GM21723 (cell line): ENCODE measurements at regions not wholly inside any gene's neighbourhood (a gene's known extent, or its start where the extent isn't known, plus 50 kb on each side); places are given as distances from the start of the nearest gene placed in this dataset.

ENCODE experiments used
- ATAC-seq: cut with Tn5 transposase; IDR thresholded peaks from one replicate; pipeline ENCODE4 v1.9.1; 2021; ENCODE audit warnings: mild to moderate bottlenecking, moderate library complexity; ENCODE audit not compliant: unreplicated experiment

DNA sequence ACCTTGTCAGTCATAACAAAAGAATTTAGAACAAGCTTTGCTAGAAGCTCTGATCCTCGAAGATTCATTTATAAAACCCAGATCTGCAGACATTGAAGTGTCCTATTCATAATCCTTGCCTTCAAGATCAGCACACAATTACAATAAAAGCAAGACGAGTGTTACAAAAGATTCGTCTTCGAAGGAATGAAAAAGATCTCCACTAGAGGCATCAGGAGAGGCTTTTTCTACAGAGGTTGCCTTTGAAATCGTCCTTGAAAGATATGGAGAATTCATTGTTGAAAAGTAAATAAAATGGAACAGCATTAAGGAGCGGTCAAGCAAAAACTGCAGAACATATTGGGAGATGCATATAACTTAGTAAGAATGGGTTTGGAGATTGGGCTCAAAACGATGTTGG, 146.4 kb downstream of the BMP4 start:
- no peak for ATAC-seq

DNA sequence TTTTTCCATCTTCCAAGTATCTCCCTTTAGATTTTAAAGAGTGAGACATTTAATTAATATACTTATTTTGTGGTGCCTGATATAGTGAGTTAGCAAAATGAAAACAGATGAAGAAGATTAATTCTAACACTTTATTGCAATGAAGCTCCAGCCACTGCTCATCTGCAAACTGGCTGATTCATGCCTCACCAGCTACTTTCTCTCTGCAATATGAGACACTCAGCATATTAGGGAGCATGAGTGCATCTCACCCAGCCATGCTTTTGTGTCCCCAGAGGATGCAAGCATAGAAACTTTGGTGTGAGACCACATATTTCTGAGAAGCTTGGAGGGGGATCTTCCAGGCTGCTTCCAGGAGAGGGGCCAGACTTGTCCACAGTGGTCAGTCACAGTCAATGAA, 148.6 kb downstream of the BMP4 start:
- no peak for ATAC-seq

DNA sequence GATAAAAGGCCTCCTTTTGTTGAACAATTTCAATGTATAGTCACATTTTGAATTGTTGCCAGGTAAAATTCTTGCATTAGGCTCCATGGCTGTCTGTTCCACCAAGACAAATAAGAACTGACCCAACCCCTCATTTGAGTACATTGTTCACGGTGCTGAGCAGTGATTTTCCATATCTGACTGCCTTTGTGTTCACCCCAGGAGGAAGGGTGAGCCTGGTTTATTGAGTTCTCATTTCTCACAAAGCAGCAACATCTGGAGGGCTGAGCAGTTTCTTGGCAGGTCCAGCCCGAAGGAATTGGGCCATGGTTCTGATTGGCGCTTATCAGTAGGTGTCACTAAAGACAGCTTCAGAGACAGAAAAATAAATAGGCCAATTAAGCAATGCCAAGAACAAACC, 149.1 kb downstream of the BMP4 start:
- ATAC-seq: no peak

DNA sequence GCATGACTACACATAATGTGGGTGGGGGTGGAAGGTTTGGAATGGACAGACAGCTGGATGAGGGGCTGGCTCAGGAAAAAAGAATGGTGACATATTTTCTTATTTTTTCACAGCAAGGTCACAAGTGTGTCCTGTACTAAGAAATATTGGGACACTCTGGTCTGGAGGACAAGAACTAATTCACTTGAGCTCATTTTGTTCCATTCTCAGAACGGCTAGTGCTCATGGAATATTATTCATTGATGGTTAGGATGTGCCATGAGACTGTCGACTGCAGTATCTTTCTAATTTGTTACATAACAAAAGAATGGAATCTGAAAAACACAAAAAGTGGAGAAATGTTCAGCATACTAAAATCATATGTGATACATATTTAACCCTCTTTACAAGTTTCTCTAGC, 149.5 kb downstream of the BMP4 start:
- no peak for ATAC-seq

DNA sequence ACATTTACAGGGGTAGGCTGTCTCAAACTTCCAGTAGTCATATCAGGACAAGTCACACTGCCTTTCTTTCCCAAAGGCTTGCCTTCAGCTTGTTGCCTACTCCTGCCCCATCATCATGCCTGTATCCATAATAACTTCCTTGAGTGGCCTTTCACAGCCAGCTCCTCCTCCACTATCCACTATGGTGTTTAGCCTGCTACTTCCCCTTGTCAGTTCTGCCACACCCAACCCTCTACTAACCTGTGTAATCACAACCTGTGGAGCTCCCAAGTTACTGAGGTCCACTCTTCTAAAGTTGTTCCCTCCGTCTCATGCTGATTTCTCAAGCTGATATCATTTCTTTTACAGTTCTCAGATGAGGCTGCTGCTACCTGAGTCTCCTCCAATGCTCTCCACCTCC, 159.9 kb downstream of the BMP4 start:
- ATAC-seq: no peak

DNA sequence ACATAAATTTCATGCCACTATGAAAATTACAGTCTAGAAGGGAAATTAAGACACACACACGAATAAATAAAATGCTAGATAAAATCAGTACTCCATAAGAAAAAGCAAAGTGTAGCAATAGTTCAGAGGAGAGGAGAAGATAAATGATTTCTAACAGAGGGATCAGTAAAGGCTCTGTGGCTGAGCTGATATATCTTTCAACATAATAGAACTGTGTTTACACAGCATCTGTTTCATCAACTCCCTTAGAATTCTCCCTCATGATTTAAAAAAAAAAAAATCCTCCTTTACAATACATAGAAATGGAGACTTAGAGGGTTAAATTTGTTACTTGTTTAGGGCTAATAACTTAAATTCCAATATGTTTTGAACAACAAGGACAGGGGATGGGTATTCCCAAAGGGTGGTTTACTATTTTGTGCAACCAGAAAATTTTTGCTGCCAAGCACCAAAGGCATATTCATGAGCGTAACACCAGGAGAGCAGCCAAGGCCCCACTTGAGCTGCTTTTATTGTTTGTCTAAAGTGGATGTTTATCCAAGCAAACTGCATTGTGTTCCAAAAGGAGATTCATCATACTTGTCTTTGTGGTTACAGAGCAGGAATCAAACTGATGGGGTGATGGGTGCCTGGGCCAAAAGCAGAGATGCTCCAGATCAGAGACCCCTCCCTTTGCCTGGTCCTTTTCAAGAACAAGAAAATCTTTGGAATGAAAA, 162.7 kb downstream of the BMP4 start:
- ATAC-seq: no peak

DNA sequence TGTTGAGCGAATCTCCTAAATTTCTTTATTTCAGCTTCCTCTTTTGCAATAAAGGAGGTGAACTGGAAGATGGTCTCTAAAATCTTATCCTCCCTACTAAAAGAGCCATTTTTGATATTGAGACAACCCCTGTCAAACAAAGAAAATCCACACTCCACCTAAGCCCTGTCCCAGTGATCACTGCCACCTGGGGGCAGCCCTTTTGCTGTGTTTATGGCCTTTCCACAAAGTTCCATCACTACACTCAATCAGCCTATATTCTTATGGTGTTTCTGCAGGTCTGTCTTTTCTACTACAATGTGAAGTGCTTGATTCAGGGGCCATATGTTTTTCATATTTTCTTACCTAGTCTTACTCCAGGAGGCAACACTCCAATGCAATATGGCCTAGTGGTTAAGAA, 163.7 kb downstream of the BMP4 start:
- ATAC-seq: no peak

DNA sequence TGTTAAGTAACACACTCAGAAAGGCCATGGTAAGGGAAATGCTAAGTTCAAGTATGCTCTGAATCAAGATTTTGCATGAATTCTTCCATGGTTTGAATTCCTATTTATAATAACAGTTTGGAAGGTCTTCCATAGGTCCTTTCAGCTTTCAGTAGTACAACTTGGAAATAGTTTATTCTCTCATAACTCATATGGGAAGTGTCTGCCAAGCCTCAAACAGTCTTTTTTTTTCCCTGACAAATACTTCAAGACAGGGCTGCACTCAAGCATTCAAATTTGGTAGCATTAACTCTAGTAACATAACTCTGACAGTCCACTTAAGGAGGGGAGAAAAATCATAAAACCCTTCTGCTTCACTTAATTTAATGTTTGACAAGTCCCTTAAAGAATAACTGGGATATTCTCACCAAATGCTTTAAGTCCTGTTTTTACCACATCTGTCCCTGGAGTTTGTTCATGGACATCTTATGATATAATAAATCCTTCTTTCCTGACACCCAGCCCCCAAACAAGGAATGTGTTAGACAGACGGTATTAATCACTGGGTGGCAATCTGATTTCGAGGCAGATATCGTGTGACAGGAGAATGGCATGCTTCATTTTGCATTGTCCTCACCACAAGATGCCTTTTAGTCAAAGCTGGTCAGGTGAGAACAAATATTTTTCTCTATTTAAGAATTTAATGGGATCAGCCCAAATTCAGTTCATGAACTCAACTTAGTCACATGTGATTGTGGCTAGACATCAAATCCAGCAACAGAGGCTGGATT, 165.7 kb downstream of the BMP4 start:
- no peak for ATAC-seq

DNA sequence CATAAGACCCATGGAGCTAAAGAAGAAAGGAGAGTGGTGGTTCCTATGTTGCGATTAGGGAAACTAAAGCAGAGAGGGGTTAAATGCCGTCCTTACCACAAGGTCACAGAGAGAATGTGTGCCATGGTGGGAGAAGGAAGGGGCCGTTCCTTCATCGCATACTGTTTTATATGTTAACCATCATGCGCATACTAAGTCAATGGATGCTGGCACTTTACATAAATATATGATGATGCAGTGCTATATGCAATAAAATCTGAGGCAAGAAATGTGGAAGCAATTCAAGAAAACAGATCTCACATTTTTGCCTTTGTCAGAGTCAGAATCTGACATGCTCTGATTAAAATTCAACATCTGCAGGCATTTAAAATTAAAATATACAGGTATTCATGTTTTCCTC, 168.1 kb downstream of the BMP4 start:
- no peak for ATAC-seq

DNA sequence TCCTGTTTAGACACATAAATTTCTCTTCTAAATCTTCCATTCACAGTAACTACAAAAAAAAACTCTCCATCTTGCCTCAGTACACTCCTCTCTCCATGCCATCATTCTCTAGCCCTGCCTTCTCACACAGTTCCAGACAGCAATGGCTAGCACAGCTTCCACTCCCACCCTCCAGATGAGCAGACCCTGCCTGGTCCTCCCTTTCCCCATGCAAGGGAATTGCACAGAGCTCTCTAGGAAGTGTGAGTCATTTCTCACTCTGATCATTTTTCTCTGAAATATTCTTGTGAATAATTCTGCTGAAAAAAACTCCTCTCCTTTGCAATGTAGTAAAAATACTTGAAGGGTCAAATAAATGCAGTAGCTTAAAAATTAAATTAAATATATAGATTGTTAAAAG, 170.6 kb downstream of the BMP4 start:
- no peak for ATAC-seq

DNA sequence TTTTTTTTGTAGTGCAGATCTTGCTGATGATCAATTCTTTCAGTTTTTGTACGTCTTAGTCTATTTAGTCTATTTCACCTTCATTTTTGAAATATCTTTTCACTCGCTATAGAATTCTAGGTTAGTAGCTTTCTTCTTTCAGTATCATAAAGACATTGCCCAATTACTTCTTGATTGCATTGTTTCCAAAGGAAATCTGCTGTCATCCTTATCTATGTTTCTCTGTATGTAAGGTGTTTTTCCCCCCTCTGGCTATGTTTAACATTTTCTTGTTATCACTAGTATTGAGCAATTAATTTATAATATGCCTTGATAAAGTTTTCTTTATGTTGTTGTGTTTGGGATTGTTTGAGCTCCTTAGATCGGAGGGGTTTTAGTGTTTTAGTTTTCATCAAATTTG, 171.9 kb downstream of the BMP4 start:
- ATAC-seq: no peak

DNA sequence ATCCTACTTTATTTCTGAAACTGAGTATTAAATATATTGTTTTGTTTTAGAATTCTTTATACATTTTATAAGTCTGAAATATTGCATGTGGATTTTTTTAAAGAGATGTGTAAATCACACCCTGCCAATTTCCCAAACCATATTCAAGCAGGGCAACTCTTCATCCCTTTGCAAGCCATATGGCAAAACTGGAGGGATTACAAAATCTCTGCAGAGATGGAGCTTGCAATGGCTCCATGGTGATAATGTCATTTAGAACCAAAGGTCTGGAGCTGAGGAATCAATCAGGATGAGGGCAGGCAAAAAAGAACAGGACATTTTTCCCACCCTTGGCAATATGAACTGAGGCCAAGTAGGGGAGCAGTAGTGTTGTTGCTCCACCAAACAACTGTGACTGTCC, 173.4 kb downstream of the BMP4 start:
- no peak for ATAC-seq

DNA sequence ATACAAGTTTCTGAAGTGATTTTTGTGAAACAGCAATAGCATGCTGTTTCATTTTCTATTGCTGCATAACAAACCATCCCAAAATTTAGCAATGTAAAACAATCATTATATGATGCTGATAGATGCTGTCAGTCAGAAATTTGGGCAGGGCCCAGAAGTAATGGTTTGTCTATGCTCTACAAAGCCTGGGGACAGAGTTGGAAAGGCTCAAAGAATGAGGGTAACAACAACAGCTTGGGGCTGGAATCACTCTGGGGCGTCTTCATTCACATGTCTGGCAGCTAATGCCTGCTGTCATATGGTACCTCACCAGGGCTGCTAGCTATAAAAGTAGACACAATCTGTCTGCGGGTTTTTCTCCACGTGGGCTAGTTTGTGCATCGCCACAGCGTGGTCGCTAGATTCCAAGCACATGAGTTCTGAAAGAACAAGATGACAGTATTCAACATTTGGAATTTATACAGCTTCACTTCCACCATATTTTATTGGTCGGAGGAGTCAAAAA, 176.5 kb downstream of the BMP4 start:
- ATAC-seq: no peak

DNA sequence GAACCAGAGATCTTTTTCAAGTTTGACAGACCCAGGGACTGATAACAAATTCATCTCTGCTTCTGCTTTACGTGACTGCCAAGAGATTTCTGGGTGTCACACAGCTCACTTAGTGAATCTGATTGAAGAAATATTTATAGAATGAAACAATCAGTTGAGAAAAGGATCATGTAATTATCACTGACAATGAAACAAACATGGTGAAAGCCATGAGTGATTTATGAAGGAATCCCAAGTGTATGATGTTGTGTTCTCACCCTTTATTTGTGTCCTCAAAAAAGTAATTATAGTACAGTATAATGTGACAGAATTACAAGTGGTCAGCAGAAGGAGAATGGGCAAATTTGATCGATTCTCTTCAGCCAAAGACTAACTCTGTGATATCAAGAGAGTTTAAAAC, 177.3 kb downstream of the BMP4 start:
- ATAC-seq: no peak

DNA sequence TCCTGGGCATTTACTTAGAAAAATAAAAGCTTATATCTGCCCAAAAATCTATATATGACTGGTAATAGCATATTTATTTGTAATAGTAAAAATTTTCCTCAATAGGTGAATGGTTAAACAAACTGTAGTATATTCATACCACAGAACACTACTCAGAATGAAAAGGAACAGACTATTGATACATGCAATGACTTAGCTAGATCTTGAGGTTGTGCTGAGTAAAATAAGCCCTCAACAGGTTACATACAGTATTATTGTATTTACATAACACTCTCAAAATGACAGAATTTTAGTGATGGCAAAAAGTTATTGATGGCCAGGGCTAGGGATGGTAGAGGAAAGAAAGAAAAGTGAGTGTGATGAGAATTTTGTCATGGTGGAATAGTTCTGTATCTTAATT, 178.4 kb downstream of the BMP4 start:
- ATAC-seq: no peak

DNA sequence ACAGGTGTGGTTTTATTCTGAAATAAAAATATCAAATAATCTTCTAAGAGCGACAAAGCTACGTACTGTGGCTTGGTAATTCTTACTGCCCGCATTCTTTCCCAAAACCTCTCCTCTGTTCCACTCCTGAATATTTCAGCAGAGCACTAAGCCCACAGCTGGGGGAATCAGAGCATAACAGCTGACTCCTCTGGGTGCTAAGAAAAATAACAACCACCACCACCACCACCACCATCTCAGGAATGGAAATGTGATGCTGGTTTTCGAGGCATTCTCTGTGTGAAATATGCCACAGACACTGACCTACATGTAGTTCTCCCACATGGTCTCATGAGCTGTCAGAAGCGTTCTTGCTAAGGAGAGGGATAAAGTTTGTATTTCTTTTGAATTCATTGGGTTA, 183.7 kb downstream of the BMP4 start:
- no peak for ATAC-seq

DNA sequence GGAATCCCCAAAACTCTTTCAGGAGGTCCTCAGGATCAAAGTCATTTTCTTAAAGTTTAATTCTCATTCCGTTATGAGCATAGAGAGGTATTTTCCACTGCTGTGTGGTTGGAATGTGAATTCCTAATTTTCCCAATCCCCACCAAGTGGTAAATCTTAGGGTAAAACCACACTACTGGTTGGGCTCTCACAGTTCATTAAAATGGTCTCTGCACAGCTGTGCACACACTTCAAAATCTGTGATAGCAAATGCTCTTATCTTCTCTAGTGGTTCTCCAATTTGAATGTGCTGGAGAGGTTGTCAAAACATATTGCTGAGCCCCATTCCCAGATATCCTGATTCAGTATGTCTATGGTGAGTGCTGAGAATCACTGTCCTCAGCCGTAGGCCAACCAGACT, 189.1 kb downstream of the BMP4 start:
- ATAC-seq: no peak

DNA sequence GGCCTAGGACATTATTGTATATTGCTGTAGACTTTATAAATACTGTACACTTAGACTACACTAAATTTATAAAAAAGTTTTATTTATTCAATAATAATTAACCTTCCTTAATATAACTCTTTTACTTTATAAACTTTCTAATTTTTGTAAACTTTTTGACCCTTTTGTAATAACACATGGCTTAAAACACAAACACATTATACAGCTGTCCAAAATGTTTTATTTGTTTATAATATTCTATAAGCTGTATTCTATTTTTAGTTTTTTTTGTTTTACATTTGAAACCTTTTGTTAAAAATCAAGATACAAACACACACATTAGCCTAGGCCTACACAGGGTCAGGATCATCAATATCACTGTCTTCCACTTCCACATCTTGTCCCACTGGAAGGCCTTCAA, 190.0 kb downstream of the BMP4 start:
- no peak for ATAC-seq

DNA sequence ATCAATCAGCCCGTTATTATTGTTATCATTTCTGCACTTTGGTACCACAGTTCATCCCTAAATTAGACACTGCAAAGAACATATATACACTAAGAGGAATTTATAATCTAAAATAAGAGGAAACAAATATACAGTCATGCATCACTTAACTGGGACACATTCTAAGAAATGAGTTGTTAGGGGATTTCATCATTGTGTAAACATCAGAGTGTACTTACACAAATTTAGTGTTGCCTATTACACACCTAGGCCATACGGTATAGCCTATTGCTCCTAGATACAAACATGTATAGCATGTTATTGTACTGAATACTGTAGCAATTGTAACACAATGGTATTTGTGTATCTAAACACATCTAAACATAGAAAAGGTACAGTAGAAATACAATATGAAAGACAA, 190.5 kb downstream of the BMP4 start:
- no peak for ATAC-seq

DNA sequence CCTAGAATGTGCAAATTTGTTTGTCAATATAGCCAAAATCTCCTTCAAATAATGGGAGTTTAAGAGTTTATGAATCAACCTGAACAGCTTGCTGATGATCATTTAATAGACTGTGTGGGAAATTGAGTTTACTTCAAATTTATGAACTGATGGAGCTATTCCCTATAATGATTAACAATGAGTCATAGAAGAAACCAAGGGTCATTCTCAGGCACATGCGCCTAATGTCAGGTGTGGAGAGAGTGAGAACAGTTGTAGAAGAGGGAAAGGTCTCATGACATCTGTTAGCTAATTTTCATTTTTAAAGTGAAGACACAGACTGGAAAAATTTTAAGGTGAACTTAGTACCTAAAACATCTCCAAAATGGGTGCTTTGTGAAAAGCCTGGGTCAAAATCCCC, 191.8 kb downstream of the BMP4 start:
- no peak for ATAC-seq

DNA sequence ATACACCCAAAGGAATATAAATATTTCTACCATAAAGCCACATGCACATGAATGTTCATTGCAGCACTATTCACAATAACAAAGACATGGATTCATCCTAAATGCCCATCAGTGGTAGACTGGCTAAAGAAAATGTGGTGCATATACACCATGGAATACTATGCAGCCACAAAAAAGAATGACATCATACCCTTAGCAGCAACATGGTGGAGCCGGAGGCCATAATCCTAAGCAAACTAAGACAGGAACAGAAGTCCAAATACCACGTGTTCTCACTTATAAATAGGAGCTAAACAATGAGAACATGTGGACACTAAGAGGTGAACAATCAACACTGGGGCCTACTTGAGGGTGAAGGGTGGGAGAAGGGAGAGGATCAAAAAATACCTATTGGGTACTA, 198.5 kb downstream of the BMP4 start:
- ATAC-seq: no peak

DNA sequence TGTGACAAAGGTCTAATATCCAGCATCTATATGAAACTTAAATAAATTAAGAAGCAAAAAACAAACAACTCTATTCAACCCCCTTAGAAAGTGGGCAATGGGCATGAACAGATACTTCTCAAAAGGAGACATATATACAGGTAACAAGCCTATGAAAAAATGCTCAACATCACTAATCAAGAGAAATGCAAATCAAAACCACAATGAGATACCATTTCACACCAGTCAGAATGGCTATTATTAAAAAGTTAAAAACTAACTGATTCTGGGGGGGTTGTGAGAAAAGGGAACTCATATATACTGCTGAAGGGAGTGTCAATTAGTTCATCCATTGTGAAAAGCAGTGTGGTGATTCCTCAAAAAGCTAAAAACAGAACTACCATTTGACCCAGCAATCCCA, 198.9 kb downstream of the BMP4 start:
- no peak for ATAC-seq

DNA sequence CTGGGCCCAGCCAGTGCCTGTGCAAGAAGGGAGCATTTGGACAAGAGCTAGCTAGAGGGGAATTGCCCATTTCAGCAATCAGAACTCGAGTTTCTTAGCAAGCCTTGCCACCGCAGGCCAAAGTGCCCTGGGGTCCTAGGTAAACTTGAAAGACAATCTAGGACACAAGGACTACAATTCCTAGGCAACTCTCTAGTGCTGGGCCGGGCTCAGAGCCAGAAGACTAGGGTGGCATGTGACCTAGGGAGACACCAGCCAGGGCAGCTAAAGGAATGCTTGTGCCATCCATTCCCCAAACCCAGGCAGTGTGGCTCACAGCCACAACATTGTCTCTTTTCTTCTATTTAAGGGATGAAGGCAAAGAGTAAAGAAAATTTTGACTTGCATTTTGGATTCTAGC, 205.0 kb downstream of the BMP4 start:
- no peak for ATAC-seq
